Panc1 (cell line): ENCODE measurements at regions not wholly inside any gene's neighbourhood (a gene's known extent, or its start where the extent isn't known, plus 50 kb on each side); places are given as distances from the start of the nearest gene placed in this dataset.
"Not testable (repeated sequence)": the region's sequence is repeated elsewhere in the genome, so short reads cannot be mapped to it uniquely, and the experiment has no call there.

Source experiments
- ATAC-seq: fragments of 200-7000 bp; cut with Tn5 transposase; 2 replicates; pipeline ENCODE4 v1.9.1; 2020; ENCODE audit warnings: mild to moderate bottlenecking, moderate library complexity
- BruUV-seq: library from RNA; stranded (reverse); fragments of 400-500 nt; replicated peaks from 2 replicates; lab custom pipeline; 2021; lab: Mats Ljungman, UMichigan
- CTCF ChIA-PET: fragments of 300-600 bp; sonication (Branson Sonifier 250); formaldehyde crosslinking; loops from one replicate; lab custom pipeline; 2022; ENCODE audit warnings: antibody characterized with exemption; lab: Charles Lee
- POLR2A ChIA-PET: fragments of 300-600 bp; sonication (Branson Sonifier 250); formaldehyde crosslinking; loops from one replicate; lab custom pipeline; 2022; ENCODE audit warnings: antibody characterized with exemption; lab: Charles Lee
- DNase-seq: peaks from one replicate; pipeline ENCODE4 v3.0.0-alpha.2; 2010; ENCODE audit warnings: low read depth, low spot score
- H3K27ac ChIP-seq: 2 replicates; pipeline ENCODE4 v1.5.1; 2011; ENCODE audit warnings: mild to moderate bottlenecking, low read length, inconsistent platforms
- H3K27me3 ChIP-seq: fragments of 200-500 bp; sonication (Bioruptor generic); 2 replicates; pipeline ENCODE4 v1.6.0; 2014; ENCODE audit warnings: low read length, inconsistent platforms; ENCODE audit not compliant: control insufficient read depth, insufficient read depth
- H3K36me3 ChIP-seq: fragments of 200-500 bp; sonication (Bioruptor generic); 2 replicates; pipeline ENCODE4 v1.5.1; 2014; ENCODE audit warnings: inconsistent platforms, mild to moderate bottlenecking, low read length, moderate library complexity; ENCODE audit not compliant: control insufficient read depth, insufficient read depth
- H3K4me1 ChIP-seq: 2 replicates; pipeline ENCODE4 v1.5.1; 2011; ENCODE audit warnings: inconsistent platforms, mild to moderate bottlenecking, low read length, moderate library complexity; ENCODE audit not compliant: control insufficient read depth, insufficient read depth
- H3K4me3 ChIP-seq, 2 experiments: 2 replicates each; pipeline ENCODE4 v1.5.1; 2011 to 2012; ENCODE audit warnings: low read depth in 2 of 2, low read length in 2 of 2, mild to moderate bottlenecking in 2 of 2, inconsistent platforms in 1 of 2, moderate library complexity in 1 of 2
- H3K9me3 ChIP-seq: fragments of 200-500 bp; sonication (Bioruptor generic); 2 replicates; pipeline ENCODE4 v1.5.1; 2014; ENCODE audit warnings: low read depth, mild to moderate bottlenecking, inconsistent platforms, low read length, moderate library complexity; ENCODE audit not compliant: control insufficient read depth, insufficient read depth
- POLR2AphosphoS5 ChIP-seq: IDR thresholded peaks from 2 replicates; pipeline ENCODE4 v1.6.1; 2012; ENCODE audit warnings: mild to moderate bottlenecking, low read depth, low read length, moderate library complexity
- SIN3A ChIP-seq: IDR thresholded peaks from 2 replicates; pipeline ENCODE4 v1.6.1; 2012; ENCODE audit warnings: low read depth, mild to moderate bottlenecking, low read length, moderate library complexity, borderline replicate concordance; ENCODE audit not compliant: insufficient read depth
- TCF7L2 ChIP-seq: IDR thresholded peaks from 2 replicates; pipeline ENCODE4 v1.6.1; 2011; ENCODE audit warnings: mild to moderate bottlenecking, low read depth, low read length, inconsistent platforms
- in situ Hi-C: cut with HindIII; loops from 2 replicates; pipeline ENCODE4 v1.10.0; 2016; ENCODE audit warnings: low sequenced_read_pairs, low pct_unique_long_range_greater_than_20kb
- intact Hi-C: fragments of 100-400 bp; cut with micrococcal nuclease; formaldehyde crosslinking; loops from one replicate; pipeline ENCODE4 v1.10.0; 2022; ENCODE audit not compliant: unreplicated experiment
- TF ChIP-seq, protein P1 (sequence below), 2 experiments: IDR thresholded peaks; 2 replicates each; pipeline ENCODE4 v1.6.1; 2011 to 2012; ENCODE audit warnings: low read depth in 2 of 2, control low read depth in 1 of 2, low read length in 1 of 2, mild to moderate bottlenecking in 1 of 2, moderate library complexity in 1 of 2; ENCODE audit not compliant: insufficient read depth in 1 of 2
- TF ChIP-seq, protein P2 (sequence below): fragments of 450-650 bp; IDR thresholded peaks from 2 replicates; pipeline ENCODE4 v1.5.1; 2017; ENCODE audit warnings: mild to moderate bottlenecking

DNA sequence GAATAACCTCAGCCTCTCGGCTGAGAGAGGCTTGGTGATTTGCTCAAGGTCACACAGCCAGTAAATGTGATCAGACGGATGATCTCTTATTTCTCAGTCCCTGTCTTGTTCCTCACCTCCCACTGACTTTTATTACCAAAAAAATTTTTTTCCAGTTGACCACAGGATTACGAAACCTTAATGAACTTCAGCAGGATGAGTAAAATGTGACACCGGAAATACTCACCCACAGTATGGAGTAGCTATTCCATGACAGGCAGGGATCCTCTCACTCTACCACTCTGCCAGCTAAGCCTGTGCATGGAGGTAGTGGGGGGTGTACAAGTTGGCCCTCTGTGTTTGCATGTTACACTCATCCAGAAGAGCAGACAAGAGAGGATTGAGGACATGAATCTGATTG lies 916.4 kb downstream of the UQCRFS1 start:
- POLR2A ChIA-PET = interaction anchor here (1.0 kb wide), 1 partner anchor 61 kb away, joined by 3 read pairs; no protein-coding TSS in a partner anchor
- in situ Hi-C loops = no loop called here
- Histone ChIP-seq H3K36me3 (no peaks in the 10 kb centered on the region), H3K9me3 (no peaks in the 10 kb centered on the region), H3K4me1 (no peaks in the 10 kb centered on the region), H3K27ac (no peak overlapping the region), H3K4me3 (no peak overlapping the region), H3K27me3 (no peaks in the 10 kb centered on the region)
- TF ChIP-seq POLR2AphosphoS5 = no peak
- TF ChIP-seq, protein P1, sequence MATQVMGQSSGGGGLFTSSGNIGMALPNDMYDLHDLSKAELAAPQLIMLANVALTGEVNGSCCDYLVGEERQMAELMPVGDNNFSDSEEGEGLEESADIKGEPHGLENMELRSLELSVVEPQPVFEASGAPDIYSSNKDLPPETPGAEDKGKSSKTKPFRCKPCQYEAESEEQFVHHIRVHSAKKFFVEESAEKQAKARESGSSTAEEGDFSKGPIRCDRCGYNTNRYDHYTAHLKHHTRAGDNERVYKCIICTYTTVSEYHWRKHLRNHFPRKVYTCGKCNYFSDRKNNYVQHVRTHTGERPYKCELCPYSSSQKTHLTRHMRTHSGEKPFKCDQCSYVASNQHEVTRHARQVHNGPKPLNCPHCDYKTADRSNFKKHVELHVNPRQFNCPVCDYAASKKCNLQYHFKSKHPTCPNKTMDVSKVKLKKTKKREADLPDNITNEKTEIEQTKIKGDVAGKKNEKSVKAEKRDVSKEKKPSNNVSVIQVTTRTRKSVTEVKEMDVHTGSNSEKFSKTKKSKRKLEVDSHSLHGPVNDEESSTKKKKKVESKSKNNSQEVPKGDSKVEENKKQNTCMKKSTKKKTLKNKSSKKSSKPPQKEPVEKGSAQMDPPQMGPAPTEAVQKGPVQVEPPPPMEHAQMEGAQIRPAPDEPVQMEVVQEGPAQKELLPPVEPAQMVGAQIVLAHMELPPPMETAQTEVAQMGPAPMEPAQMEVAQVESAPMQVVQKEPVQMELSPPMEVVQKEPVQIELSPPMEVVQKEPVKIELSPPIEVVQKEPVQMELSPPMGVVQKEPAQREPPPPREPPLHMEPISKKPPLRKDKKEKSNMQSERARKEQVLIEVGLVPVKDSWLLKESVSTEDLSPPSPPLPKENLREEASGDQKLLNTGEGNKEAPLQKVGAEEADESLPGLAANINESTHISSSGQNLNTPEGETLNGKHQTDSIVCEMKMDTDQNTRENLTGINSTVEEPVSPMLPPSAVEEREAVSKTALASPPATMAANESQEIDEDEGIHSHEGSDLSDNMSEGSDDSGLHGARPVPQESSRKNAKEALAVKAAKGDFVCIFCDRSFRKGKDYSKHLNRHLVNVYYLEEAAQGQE (IDR thresholded peaks at IDR 0.05; ENCODE audit: insufficient read depth in 1 of 2, low read depth in 2 of 2, low read length in 1 of 2) = no peak
- TF ChIP-seq SIN3A = no peak
- TF ChIP-seq, protein P2, sequence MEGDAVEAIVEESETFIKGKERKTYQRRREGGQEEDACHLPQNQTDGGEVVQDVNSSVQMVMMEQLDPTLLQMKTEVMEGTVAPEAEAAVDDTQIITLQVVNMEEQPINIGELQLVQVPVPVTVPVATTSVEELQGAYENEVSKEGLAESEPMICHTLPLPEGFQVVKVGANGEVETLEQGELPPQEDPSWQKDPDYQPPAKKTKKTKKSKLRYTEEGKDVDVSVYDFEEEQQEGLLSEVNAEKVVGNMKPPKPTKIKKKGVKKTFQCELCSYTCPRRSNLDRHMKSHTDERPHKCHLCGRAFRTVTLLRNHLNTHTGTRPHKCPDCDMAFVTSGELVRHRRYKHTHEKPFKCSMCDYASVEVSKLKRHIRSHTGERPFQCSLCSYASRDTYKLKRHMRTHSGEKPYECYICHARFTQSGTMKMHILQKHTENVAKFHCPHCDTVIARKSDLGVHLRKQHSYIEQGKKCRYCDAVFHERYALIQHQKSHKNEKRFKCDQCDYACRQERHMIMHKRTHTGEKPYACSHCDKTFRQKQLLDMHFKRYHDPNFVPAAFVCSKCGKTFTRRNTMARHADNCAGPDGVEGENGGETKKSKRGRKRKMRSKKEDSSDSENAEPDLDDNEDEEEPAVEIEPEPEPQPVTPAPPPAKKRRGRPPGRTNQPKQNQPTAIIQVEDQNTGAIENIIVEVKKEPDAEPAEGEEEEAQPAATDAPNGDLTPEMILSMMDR = no peak
- no peak for TF ChIP-seq TCF7L2
- DNase-seq = no peak
- CTCF ChIA-PET = no interaction called here
- BruUV-seq = no TSS peak
- intact Hi-C loops = no loop called here
- ATAC-seq = no peak

DNA sequence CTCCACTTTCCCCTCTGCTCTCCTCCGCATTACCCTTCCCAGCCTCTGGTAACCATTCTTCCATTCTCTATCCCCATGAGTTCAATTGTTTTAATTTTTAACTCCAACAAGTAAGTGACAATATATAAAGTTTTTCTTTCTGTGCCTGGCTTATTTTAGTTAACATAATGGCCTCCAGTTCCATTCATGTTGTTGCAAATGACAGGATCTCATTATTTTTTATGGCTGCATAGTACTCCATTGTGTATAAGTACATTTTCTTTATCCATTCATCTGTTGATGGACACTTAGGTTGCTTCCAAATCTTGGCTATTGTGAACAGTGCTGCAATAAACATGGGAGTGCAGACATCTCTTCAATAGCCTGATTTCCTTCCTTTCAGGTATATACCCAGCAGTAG lies 918.0 kb downstream of the UQCRFS1 start:
- POLR2A ChIA-PET, intact Hi-C loops, BruUV-seq: not testable (repeated sequence)

DNA sequence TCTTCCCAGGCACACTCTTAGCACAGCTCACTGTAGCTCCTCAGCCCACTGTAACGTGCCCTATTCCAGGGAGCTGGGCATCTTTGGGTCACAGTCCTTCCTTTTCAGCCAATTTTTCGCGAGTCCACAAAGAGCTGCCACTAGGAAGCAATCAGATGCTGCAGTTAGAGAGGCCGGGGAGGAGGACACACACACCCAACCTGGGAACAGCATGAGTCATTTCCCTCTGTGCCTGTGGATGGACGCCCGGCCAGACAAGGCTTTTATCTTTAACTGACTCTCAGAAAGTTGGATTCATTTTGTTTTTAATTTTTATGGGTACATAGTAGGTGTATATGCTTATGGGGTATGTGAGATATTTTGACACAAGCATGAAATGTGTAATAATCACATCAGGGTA lies 918.6 kb downstream of the UQCRFS1 start:
- ATAC-seq (no peak), DNase-seq (no peak)
- Histone ChIP-seq H3K9me3 (no peaks in the 10 kb centered on the region), H3K36me3 (no peaks in the 10 kb centered on the region), H3K4me1 (peaks cover 7% of the 10 kb centered on the region; the same call in 1 of the 2 replicates), H3K27ac (no peak overlapping the region), H3K27me3 (no peaks in the 10 kb centered on the region), H3K4me3 (no peak overlapping the region)
- CTCF ChIA-PET = no interaction called here
- TF ChIP-seq, protein P2 = no peak
- TF ChIP-seq POLR2AphosphoS5 (no peak), SIN3A (no peak), TCF7L2 (no peak)
- TF ChIP-seq, protein P1 (IDR thresholded peaks at IDR 0.05; ENCODE audit: insufficient read depth in 1 of 2, low read depth in 2 of 2, low read length in 1 of 2) = no peak
- in situ Hi-C loops = no loop called here
- BruUV-seq = no TSS peak
- POLR2A ChIA-PET = no interaction called here
- intact Hi-C loops = no loop called here

More for the DNA sequence above, 918.0 kb downstream of the UQCRFS1 start:
- H3K4me1 ChIP-seq, DNase-seq, H3K27ac ChIP-seq, H3K27me3 ChIP-seq, CTCF ChIA-PET, in situ Hi-C loops, H3K36me3 ChIP-seq, H3K9me3 ChIP-seq, ATAC-seq, H3K4me3 ChIP-seq: not testable (repeated sequence)
